ENCODE measurements at regions not wholly inside any gene's neighbourhood (a gene's known extent, or its start where the extent isn't known, plus 50 kb on each side); places are given as distances from the start of the nearest gene placed in this dataset.

DNA sequence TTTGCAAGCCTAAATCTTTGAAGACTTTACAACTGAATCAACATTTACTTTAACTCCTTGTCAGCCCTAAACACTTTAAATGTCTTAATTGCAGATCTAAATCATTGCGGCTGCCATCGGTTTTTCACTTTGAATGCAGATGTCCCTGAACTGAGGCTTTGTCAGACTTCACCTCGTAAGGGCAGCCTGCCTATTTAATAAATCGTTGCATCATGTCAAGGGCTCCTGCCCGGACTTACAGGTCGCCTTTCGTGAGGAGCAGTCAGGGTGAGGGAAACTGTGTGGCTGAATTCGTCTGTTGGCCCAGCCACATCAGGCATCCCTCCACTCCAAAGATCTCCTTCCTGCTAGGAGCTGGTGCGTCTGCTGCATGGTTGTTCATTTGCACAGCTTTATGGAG lies 368.2 kb upstream of the NPVF start:
- no peak overlapping the region for H3K27ac ChIP-seq (ENCODE audit: low read length)
- H3K9me3 ChIP-seq (ENCODE audit: low read length): no peaks in the 10 kb centered on the region
- H3K9ac ChIP-seq (ENCODE audit: low read length): no peak overlapping the region
- no peaks in the 10 kb centered on the region for H3K4me1 ChIP-seq (ENCODE audit: insufficient read depth, low read length)
- CTCF ChIA-PET: no interaction called here
- TF ChIP-seq CTCF (conservative IDR thresholded peaks at IDR 0.05; ENCODE audit: low read depth, low read length) (no peak), EZH2 (IDR thresholded peaks at IDR 0.05; ENCODE audit: low read length, unreplicated experiment) (no peak), EZH2phosphoT487 (IDR thresholded peaks at IDR 0.05; ENCODE audit: borderline replicate concordance, low read length) (no peak)
- DNase-seq: no peak
- H4K20me1 ChIP-seq (ENCODE audit: low read length): no peaks in the 10 kb centered on the region
- H3K36me3 ChIP-seq (ENCODE audit: low read depth, low read length): no peaks in the 10 kb centered on the region
- intact Hi-C loops (cut with micrococcal nuclease): no loop called here
- BruUV-seq (replicated peaks): no TSS peak
- no peak overlapping the region for H3K4me2 ChIP-seq (ENCODE audit: low read length)
- H2AFZ ChIP-seq (ENCODE audit: low read length): no peak overlapping the region
- H3K79me2 ChIP-seq (ENCODE audit: low read length): no peaks in the 10 kb centered on the region
- no peak for ATAC-seq
- POLR2A ChIA-PET (ENCODE audit: unreplicated experiment): no interaction called here
- peaks cover 25% of the 10 kb centered on the region; the same call in 1 of the 2 replicates for H3K27me3 ChIP-seq (ENCODE audit: low read length)
- H3F3A ChIP-seq (ENCODE audit: low read length, unreplicated experiment): no peaks in the 10 kb centered on the region
- H3K9me2 ChIP-seq (replicated peaks; ENCODE audit: low read length): no peaks in the 10 kb centered on the region
- H3K4me3 ChIP-seq (ENCODE audit: low read length): no peak overlapping the region

DNA sequence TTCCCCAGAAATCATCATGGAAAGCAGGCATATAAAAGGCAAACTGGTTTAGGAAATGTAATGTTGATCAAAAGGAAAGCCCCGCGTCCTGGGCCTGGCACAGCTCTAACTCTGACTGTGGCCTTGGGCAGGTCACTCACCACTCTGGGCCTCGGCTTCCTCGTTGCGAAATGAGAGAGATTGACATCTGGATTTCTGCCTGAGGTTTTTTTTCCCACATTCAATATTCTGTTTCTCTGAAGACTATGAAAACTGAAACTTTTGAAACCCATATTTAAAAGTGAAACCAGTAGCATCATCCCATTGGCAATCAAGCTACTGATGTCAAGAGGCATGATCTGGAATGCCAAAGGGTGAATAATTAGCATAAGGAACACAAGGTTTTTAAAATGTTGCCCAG lies 369.7 kb upstream of the NPVF start:
- Histone ChIP-seq H3K27ac (ENCODE audit: low read length) (no peak overlapping the region), H3K27me3 (ENCODE audit: low read length) (0 out of 2 replicates have a peak, but pooled peaks cover 11% of the 10 kb centered on the region), H3K9me2 (replicated peaks; ENCODE audit: low read length) (no peaks in the 10 kb centered on the region), H3K4me1 (ENCODE audit: insufficient read depth, low read length) (no peaks in the 10 kb centered on the region), H4K20me1 (ENCODE audit: low read length) (no peaks in the 10 kb centered on the region), H3F3A (ENCODE audit: low read length, unreplicated experiment) (no peaks in the 10 kb centered on the region), H3K4me3 (ENCODE audit: low read length) (no peak overlapping the region), H2AFZ (ENCODE audit: low read length) (no peak overlapping the region), H3K9me3 (ENCODE audit: low read length) (no peaks in the 10 kb centered on the region), H3K4me2 (ENCODE audit: low read length) (no peak overlapping the region), H3K36me3 (ENCODE audit: low read depth, low read length) (no peaks in the 10 kb centered on the region), H3K79me2 (ENCODE audit: low read length) (no peaks in the 10 kb centered on the region), H3K9ac (ENCODE audit: low read length) (no peak overlapping the region)
- CTCF ChIA-PET: no interaction called here
- BruUV-seq (replicated peaks): no TSS peak
- ATAC-seq (no peak), DNase-seq (no peak)
- intact Hi-C loops (cut with micrococcal nuclease): no loop called here
- no peak for TF ChIP-seq EZH2phosphoT487 (IDR thresholded peaks at IDR 0.05; ENCODE audit: borderline replicate concordance, low read length)
- no peak for TF ChIP-seq CTCF (conservative IDR thresholded peaks at IDR 0.05; ENCODE audit: low read depth, low read length)
- TF ChIP-seq EZH2 (IDR thresholded peaks at IDR 0.05; ENCODE audit: low read length, unreplicated experiment): no peak
- POLR2A ChIA-PET (ENCODE audit: unreplicated experiment): no interaction called here

- H3K79me2 ChIP-seq (ENCODE audit: low read length): no peaks in the 10 kb centered on the region
- ATAC-seq: no peak
- 0 out of 2 replicates have a peak, but pooled peaks cover 8% of the 10 kb centered on the region for H3K27me3 ChIP-seq (ENCODE audit: low read length)
- no peak for DNase-seq
- no peaks in the 10 kb centered on the region for H3K36me3 ChIP-seq (ENCODE audit: low read depth, low read length)
- no peaks in the 10 kb centered on the region for H3K9me3 ChIP-seq (ENCODE audit: low read length)
- no peak overlapping the region for H3K4me3 ChIP-seq (ENCODE audit: low read length)
- POLR2A ChIA-PET (ENCODE audit: unreplicated experiment): no interaction called here
- TF ChIP-seq EZH2 (IDR thresholded peaks at IDR 0.05; ENCODE audit: low read length, unreplicated experiment): no peak
- TF ChIP-seq EZH2phosphoT487 (IDR thresholded peaks at IDR 0.05; ENCODE audit: borderline replicate concordance, low read length): no peak
- no peak for TF ChIP-seq CTCF (conservative IDR thresholded peaks at IDR 0.05; ENCODE audit: low read depth, low read length)
- BruUV-seq (replicated peaks): no TSS peak
- no peak overlapping the region for H2AFZ ChIP-seq (ENCODE audit: low read length)
- no peaks in the 10 kb centered on the region for H3F3A ChIP-seq (ENCODE audit: low read length, unreplicated experiment)
- H3K9me2 ChIP-seq (replicated peaks; ENCODE audit: low read length): no peaks in the 10 kb centered on the region
- intact Hi-C loops (cut with micrococcal nuclease): no loop called here
- H3K27ac ChIP-seq (ENCODE audit: low read length): no peak overlapping the region
- CTCF ChIA-PET: no interaction called here
- no peaks in the 10 kb centered on the region for H4K20me1 ChIP-seq (ENCODE audit: low read length)
- no peaks in the 10 kb centered on the region for H3K4me1 ChIP-seq (ENCODE audit: insufficient read depth, low read length)
- no peak overlapping the region for H3K4me2 ChIP-seq (ENCODE audit: low read length)
- no peak overlapping the region for H3K9ac ChIP-seq (ENCODE audit: low read length)
These were observed 370.5 kb upstream of the NPVF start for GRCh38 chr7:25598765-25599164.

Data from PC-3 (cell line).